ENCODE measurements at regions not wholly inside any gene's neighbourhood (a gene's known extent, or its start where the extent isn't known, plus 50 kb on each side); places are given as distances from the start of the nearest gene placed in this dataset.

DNA sequence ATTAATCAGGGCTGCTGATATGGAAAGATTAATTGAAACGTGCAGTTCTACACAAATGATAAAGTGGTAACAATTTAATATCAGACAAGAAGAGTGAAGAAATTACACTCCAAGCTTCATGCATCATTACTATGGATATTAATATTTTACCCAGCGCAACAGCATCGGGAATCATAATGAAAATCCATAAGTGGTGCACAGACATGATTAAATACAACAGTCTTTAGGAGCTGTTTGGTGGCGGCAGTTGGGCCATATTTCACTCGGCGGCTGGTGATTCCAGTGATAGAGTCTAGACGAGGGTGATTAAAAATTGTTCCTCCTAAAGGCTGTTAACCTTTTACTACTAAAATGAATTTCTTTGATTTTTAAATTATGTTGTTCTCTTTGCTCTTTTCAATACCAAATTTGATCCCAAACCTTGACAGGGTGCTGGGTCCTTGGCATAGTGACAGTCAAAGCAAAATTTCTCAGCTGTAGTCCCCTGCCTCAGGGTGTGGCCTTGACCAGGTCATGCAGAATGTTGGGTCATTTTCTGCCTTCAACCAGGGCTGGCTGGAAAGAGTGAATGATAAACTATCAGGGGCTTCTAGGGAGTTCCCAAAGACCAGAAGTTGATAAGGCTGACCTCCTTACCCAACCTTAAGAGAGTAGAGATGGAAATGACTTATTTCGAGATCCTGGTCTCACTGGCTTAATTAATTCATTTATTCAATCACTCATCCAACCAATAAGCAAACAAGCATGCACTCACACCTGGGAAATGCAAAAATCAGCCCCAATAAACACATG is 392.0 kb downstream of the IL20RB start:
- TF ChIP-seq Cebpa-rat (IDR thresholded peaks at IDR 0.05), result no peak
- H3K4me2 ChIP-seq, result no peak overlapping the region
- H3K4me1 ChIP-seq, result no peaks in the 10 kb centered on the region
- H3K4me3 ChIP-seq, result no peak overlapping the region
- no peaks in the 10 kb centered on the region for H3K9me3 ChIP-seq
- no peak overlapping the region for H3K27ac ChIP-seq
- no peak overlapping the region for H3K9ac ChIP-seq
- no peaks in the 10 kb centered on the region for H3K27me3 ChIP-seq
- H4K20me1 ChIP-seq, result no peaks in the 10 kb centered on the region
- no peaks in the 10 kb centered on the region for H3K36me3 ChIP-seq

DNA sequence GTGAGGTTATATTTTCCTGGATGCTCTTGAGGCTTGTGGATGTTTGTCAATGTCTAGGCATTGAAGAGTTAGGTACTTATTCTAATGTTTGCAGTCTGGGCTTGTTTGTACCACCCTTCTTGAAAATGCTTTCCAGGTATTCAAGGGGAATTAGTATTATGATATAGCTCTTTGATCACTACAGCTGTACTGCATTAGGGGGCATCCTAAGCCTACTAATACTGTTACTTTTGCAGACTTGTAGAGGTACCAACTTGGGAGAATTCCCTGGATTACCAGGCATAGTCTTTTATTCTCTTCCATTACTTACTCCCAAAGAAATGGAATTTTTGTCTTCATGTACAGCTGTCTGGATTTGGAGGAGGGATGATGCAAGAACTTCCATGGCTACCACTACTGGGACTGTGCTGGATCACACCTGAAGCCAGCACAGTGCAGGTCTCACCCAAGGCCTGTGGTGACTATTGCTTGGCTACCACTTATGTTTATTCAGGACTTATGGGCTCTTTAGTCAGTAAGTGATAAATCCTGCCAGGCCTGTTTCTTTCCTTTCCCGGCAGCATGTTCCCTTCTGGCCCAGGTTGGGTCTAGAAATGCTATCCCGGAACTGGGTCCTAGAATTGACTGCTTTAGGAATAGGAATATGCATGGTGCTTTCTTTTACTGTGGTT is 402.9 kb downstream of the IL20RB start:
- no peak overlapping the region for H3K4me3 ChIP-seq
- H3K9me3 ChIP-seq, result peaks cover 7% of the 10 kb centered on the region; the same call in 1 of the 2 replicates
- no peaks in the 10 kb centered on the region for H3K4me1 ChIP-seq
- no peak overlapping the region for H3K27ac ChIP-seq
- no peak overlapping the region for H3K9ac ChIP-seq
- H3K36me3 ChIP-seq, result no peaks in the 10 kb centered on the region
- no peak overlapping the region for H3K4me2 ChIP-seq
- H3K27me3 ChIP-seq, result no peaks in the 10 kb centered on the region
- TF ChIP-seq Cebpa-rat (IDR thresholded peaks at IDR 0.05), result no peak
- no peaks in the 10 kb centered on the region for H4K20me1 ChIP-seq

DNA sequence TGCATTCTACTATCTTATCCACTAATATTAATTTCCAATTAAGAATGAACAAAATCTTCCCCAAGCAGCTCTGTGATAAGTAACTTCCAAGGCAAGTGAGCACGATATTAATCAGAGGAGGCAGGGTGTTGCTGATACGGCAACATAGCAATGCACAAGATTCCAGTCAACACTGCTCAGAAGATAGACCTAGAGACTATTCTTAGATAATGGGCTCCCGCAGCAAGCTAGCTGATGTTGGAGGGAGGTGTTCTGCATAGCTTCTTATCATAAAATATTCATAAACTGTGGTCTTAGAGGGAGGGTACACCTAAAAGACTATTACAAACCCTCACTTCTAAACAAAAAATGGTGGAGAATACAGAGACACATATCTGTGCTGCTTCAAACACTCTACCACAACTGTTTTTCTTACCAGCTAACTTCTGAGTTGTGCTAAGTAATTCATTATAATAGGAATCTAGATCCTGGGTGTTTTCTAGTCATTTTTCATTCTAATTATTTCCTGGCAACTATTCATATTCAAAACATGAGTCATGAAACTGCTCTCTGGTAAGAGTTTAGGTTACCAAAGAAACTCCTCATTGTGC is 382.0 kb upstream of the SOX14 start:
- no peak for TF ChIP-seq Cebpa-rat (IDR thresholded peaks at IDR 0.05)
- no peaks in the 10 kb centered on the region for H3K36me3 ChIP-seq

DNA sequence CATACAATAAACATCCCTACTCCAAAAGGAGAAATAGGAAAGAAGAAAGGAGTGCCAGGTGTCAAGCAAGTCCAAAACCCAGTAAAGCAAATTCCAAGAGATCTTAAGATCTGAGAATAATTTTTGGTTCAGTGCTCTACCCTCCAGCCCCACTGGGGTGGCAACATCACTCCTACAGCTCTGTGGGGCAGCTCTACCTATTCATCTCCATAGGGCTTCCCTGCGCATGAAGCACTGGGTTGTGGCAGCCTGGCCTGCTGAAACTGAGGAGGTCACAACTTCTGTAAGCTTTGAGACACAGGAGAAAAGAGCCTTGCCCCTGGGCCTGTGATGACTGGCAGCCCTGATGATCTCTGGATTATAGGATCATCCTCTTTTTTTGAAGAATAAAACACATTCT is 378.2 kb upstream of the SOX14 start:
- Histone ChIP-seq H4K20me1 (no peaks in the 10 kb centered on the region), H3K4me1 (no peaks in the 10 kb centered on the region), H3K4me2 (no peak overlapping the region), H3K4me3 (no peak overlapping the region), H3K9me3 (no peaks in the 10 kb centered on the region), H3K36me3 (no peaks in the 10 kb centered on the region), H3K27me3 (no peaks in the 10 kb centered on the region), H3K27ac (no peak overlapping the region), H3K9ac (no peak overlapping the region)
- no peak for TF ChIP-seq Cebpa-rat (IDR thresholded peaks at IDR 0.05)

More for the DNA sequence above, 382.0 kb upstream of the SOX14 start:
- Histone ChIP-seq H4K20me1 (no peaks in the 10 kb centered on the region), H3K9me3 (peaks cover 7% of the 10 kb centered on the region), H3K27ac (no peak overlapping the region), H3K9ac (no peak overlapping the region), H3K4me1 (no peaks in the 10 kb centered on the region), H3K4me2 (no peak overlapping the region), H3K27me3 (no peaks in the 10 kb centered on the region), H3K4me3 (no peak overlapping the region)

DNA sequence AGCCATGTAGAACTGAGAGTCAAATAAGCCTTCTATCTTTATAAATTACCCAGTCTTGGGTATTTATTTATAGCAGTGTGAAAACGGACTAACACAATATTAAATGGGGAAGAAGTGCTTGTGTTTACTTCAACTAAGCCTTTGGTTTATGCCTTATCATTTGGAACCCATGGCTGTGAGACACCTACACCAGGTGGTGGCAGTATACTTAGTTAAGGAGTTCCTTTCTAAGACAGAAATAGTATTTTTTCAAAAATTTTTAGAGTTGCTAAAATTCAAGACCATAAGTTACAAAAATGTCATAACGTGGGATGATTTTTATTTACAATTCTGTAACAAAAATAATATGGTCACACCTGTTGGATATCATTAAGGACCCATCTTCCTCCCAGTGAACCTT is 354.5 kb upstream of the SOX14 start:
- Histone ChIP-seq H3K27me3 (no peaks in the 10 kb centered on the region), H4K20me1 (no peaks in the 10 kb centered on the region), H3K9me3 (no peaks in the 10 kb centered on the region), H3K4me1 (no peaks in the 10 kb centered on the region), H3K27ac (no peak overlapping the region), H3K9ac (no peak overlapping the region), H3K4me2 (no peak overlapping the region), H3K36me3 (no peaks in the 10 kb centered on the region), H3K4me3 (no peak overlapping the region)
- no peak for TF ChIP-seq Cebpa-rat (IDR thresholded peaks at IDR 0.05)

DNA sequence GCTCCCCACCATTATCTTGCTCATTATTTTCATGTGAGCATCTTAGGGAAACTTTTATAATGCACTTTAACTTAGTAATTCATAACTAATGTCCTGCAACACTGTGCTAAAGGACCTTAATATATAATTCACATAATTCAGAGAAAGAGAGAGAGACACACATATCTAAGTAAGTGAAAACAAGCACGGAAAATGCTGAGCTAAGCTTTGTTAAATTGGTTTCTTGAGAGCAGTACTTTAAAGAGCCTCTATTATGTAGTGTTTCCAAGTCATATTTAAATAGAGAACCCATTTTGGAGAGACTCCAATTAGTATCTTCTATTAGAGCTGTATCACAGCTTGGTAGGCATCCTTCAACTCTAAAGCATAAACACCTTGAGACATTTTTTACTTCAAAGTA is 354.1 kb upstream of the SOX14 start:
- Histone ChIP-seq H3K9me3 (no peaks in the 10 kb centered on the region), H3K4me3 (no peak overlapping the region), H3K9ac (no peak overlapping the region), H3K36me3 (no peaks in the 10 kb centered on the region), H4K20me1 (no peaks in the 10 kb centered on the region), H3K27ac (no peak overlapping the region), H3K4me2 (no peak overlapping the region), H3K27me3 (no peaks in the 10 kb centered on the region), H3K4me1 (no peaks in the 10 kb centered on the region)
- no peak for TF ChIP-seq Cebpa-rat (IDR thresholded peaks at IDR 0.05)

DNA sequence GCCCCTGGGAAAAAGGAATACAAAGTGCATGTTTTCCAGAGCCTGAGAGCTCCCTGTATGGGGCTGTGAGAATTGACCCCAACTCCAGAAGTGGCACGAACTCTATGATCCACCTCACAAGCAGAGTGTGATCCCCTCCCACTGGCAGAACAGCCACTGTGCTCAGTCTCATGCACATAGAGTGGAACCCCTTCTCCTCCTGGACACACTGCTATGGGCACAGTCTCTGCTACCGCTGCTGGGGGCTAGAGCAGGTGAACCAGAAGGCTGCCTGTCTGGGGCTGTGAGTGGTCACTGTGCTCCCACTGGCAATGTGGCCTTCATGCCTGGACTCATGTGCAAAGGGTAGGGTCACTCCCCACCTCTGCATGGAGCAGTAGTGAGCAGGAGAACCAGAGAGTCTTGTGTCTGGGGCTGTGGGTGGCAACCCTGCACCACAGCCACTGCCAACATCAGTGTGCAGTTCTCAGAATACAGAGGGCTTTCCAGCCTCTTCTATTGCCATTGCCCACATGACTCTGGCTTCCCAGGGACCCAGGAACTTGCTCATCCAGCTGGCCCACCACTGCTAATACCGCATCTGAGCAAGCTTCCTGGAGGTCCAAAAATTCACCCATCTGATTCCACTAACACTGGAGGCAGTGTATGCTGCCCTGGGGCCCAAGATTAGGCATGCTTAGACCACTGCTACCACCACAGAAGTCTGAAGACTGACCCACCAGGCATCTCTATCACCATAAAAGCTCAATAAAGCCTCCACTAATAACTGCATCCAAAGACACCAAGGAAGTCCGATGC is 343.7 kb upstream of the SOX14 start:
- H3K9ac ChIP-seq, result no peak overlapping the region
- no peaks in the 10 kb centered on the region for H3K36me3 ChIP-seq
- H3K4me1 ChIP-seq, result no peaks in the 10 kb centered on the region
- no peaks in the 10 kb centered on the region for H4K20me1 ChIP-seq
- H3K27ac ChIP-seq, result no peak overlapping the region
- H3K4me3 ChIP-seq, result no peak overlapping the region
- peaks cover 21% of the 10 kb centered on the region for H3K9me3 ChIP-seq
- H3K27me3 ChIP-seq, result no peaks in the 10 kb centered on the region
- no peak for TF ChIP-seq Cebpa-rat (IDR thresholded peaks at IDR 0.05)
- H3K4me2 ChIP-seq, result no peak overlapping the region

DNA sequence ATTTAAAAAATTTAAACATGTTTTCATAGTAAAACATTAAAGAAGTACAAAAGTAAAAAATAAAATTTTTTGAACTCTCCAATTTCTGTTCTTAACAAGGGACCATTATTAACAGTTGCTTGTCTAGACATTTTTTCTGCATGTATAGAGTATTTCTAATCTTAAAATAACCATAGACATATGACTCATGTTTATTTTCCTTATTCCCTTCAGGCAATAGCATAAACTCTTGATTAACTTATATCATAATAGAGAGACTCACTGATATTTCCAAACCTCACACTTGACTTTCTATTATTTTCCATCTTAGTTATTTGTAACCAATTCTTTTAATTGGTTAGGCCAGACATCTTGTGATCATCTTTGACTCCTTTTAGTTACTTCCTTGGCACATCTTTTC is 325.6 kb upstream of the SOX14 start:
- Histone ChIP-seq H3K4me1 (peaks cover 6% of the 10 kb centered on the region; the same call in 1 of the 2 replicates), H3K9me3 (peaks cover under 1% of the 10 kb centered on the region; the same call in 1 of the 2 replicates), H3K9ac (no peak overlapping the region), H3K27ac (no peak overlapping the region), H3K27me3 (no peaks in the 10 kb centered on the region), H3K4me2 (no peak overlapping the region), H3K4me3 (no peak overlapping the region), H3K36me3 (no peaks in the 10 kb centered on the region), H4K20me1 (no peaks in the 10 kb centered on the region)
- TF ChIP-seq Cebpa-rat (IDR thresholded peaks at IDR 0.05), result no peak

DNA sequence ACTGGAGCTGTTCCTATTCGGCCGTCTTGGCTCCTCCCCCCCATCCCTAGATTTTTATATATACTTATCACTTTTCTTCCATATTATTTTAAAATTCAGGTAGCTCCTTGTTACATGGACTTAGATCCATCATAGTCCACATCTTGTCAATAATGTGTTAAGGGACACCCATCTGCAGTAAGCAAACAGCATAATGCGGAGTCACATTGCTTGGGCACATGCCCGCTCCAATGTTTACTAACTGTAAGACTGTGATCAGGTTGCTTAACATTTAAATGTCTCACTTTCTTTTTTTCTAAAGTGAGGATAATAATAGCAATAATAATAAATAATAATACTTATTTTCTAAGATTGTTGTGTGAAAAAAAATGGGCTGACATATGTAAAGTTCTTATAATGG is 303.2 kb upstream of the SOX14 start:
- no peak for TF ChIP-seq Cebpa-rat (IDR thresholded peaks at IDR 0.05)
- no peaks in the 10 kb centered on the region for H3K4me1 ChIP-seq
- H3K4me3 ChIP-seq, result no peak overlapping the region
- no peak overlapping the region for H3K27ac ChIP-seq
- H4K20me1 ChIP-seq, result no peaks in the 10 kb centered on the region
- H3K36me3 ChIP-seq, result no peaks in the 10 kb centered on the region
- H3K4me2 ChIP-seq, result no peak overlapping the region
- H3K9ac ChIP-seq, result no peak overlapping the region
- no peaks in the 10 kb centered on the region for H3K9me3 ChIP-seq
- H3K27me3 ChIP-seq, result no peaks in the 10 kb centered on the region
